Esophagus (tissue), 2 donors: ENCODE measurements at regions not wholly inside any gene's neighbourhood (a gene's known extent, or its start where the extent isn't known, plus 50 kb on each side); places are given as distances from the start of the nearest gene placed in this dataset.
"Not testable (repeated sequence)": the region's sequence is repeated elsewhere in the genome, so short reads cannot be mapped to it uniquely, and the experiment has no call there.

Experiments
- H3K27ac ChIP-seq, 2 donors: one replicate each; pipeline ENCODE4 v1.5.1; 2013; ENCODE audit warnings: low read depth in 2 of 2, mild to moderate bottlenecking in 2 of 2, inconsistent platforms in 1 of 2, low read length in 1 of 2, moderate library complexity in 1 of 2
- H3K27me3 ChIP-seq, 2 donors: one replicate each; pipeline ENCODE4 v1.6.1; 2013; ENCODE audit warnings: low read length in 2 of 2, control low read depth in 1 of 2, mild to moderate bottlenecking in 1 of 2; ENCODE audit not compliant: insufficient read depth in 2 of 2, control insufficient read depth in 1 of 2
- H3K36me3 ChIP-seq, 2 donors: one replicate each; pipeline ENCODE4 v1.6.1; 2013; ENCODE audit warnings: low read length in 1 of 2; ENCODE audit not compliant: control insufficient read depth in 2 of 2, insufficient read depth in 2 of 2
- H3K4me1 ChIP-seq, 2 donors: one replicate each; pipeline ENCODE4 v1.6.1; 2013; ENCODE audit warnings: low read length in 1 of 2; ENCODE audit not compliant: control insufficient read depth in 2 of 2, insufficient read depth in 2 of 2
- H3K4me3 ChIP-seq, 2 donors: one replicate each; pipeline ENCODE4 v1.5.1; 2013; ENCODE audit warnings: low read length in 2 of 2, mild to moderate bottlenecking in 2 of 2, low read depth in 1 of 2, moderate library complexity in 1 of 2
- H3K9me3 ChIP-seq, 2 donors: one replicate each; pipeline ENCODE4 v1.6.1; 2013; ENCODE audit warnings: mild to moderate bottlenecking in 2 of 2, low read depth in 1 of 2, low read length in 1 of 2, moderate library complexity in 1 of 2; ENCODE audit not compliant: control insufficient read depth in 2 of 2, insufficient read depth in 1 of 2
- WGBS, 2 donors: extraction: QIAGEN DNeasy Blood & Tissue Kit; methylation state at CpG; one replicate each; pipeline ENCODE4 v1.1.7; 2013; 5-methylcytosine and 5-hydroxymethylcytosine counted together
- donor health status: healthy with polysubstance abuse.
- donor health status: Bipolar disorder and iron deficiency.

- Histone ChIP-seq H3K4me1 (no peaks in the 10 kb centered on the region), H3K4me3 (no peak overlapping the region)
- WGBS, 2 donors, result 18 to 39% methylated on average over 1 of the region's 1 CpG
Observed at GRCh38 chr3:22728406-22728805, 474.7 kb upstream of the UBE2E2 start.

GRCh38 chr3:22729212-22729611 is 473.9 kb upstream of the UBE2E2 start:
- Histone ChIP-seq H3K4me1 (no peaks in the 10 kb centered on the region), H3K4me3 (no peak overlapping the region), H3K9me3 (no peaks in the 10 kb centered on the region), H3K27ac (no peak overlapping the region), H3K27me3 (no peaks in the 10 kb centered on the region), H3K36me3 (no peaks in the 10 kb centered on the region)
- WGBS, 2 donors, result 77 to 80% methylated on average over 5 of the region's 5 CpGs

More at GRCh38 chr3:22728406-22728805, 474.7 kb upstream of the UBE2E2 start:
- H3K36me3 ChIP-seq, result no peaks in the 10 kb centered on the region
- H3K9me3 ChIP-seq, result no peaks in the 10 kb centered on the region
- H3K27me3 ChIP-seq, result no peaks in the 10 kb centered on the region
- no peak overlapping the region for H3K27ac ChIP-seq

DNA sequence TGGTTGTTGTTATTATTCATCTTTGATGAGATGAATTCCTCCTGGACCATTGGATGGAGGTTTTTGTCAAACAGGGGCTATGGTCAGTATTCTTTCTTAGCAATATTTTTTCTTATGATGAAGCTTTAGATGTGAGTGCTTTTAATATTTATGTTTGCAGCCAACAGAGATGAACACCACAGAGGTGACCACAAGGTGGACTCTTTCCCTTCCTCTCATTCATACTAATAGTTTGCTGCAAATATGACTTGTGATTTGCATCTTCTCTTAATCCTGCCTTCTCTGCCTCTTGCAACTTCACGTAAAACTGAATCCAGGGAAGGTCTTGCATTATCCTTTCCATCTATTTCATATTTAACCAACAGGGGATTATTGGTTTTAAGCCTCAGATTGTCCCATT is 473.1 kb upstream of the UBE2E2 start:
- Histone ChIP-seq H3K4me1 (no peaks in the 10 kb centered on the region), H3K9me3 (no peaks in the 10 kb centered on the region), H3K27me3 (no peaks in the 10 kb centered on the region), H3K36me3 (no peaks in the 10 kb centered on the region), H3K27ac (no peak overlapping the region), H3K4me3 (no peak overlapping the region)
- 49 to 63% methylated on average over 1 of the region's 1 CpG for WGBS, 2 donors

GRCh38 chr3:22730701-22731100 is 472.4 kb upstream of the UBE2E2 start:
- no peaks in the 10 kb centered on the region for H3K9me3 ChIP-seq
- no peaks in the 10 kb centered on the region for H3K4me1 ChIP-seq
- 76 to 81% methylated on average over 1 of the region's 1 CpG for WGBS, 2 donors
- H3K4me3 ChIP-seq, result no peak overlapping the region
- H3K36me3 ChIP-seq, result no peaks in the 10 kb centered on the region
- H3K27ac ChIP-seq, result no peak overlapping the region
- no peaks in the 10 kb centered on the region for H3K27me3 ChIP-seq

- H3K4me3 ChIP-seq, result no peak overlapping the region
- WGBS, 2 donors, result 47 to 52% methylated on average over 1 of the region's 1 CpG
- no peaks in the 10 kb centered on the region for H3K27me3 ChIP-seq
- no peak overlapping the region for H3K27ac ChIP-seq
- no peaks in the 10 kb centered on the region for H3K9me3 ChIP-seq
- H3K36me3 ChIP-seq, result no peaks in the 10 kb centered on the region
- no peaks in the 10 kb centered on the region for H3K4me1 ChIP-seq
Observed at GRCh38 chr3:22731901-22732300, 471.2 kb upstream of the UBE2E2 start.

DNA sequence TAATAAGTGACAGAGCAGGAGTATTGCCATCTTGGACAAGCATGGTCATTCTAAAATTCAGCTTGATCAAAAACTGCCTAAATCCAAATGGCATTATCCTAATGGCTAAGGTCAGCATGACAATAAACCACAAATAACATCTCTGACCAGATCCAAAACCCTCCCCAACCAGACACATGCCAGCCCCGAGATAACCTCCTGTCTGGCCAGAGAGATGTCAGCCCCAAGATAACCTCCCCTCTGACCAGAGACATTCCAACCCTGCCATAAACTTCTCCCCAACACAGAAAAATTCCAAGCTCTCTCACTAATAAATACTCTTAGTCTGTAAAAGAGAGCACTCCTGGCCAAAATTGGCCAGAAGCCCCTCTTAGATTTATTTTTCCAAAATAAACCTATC is 470.5 kb upstream of the UBE2E2 start:
- H3K36me3 ChIP-seq, result no peaks in the 10 kb centered on the region
- no peak overlapping the region for H3K4me3 ChIP-seq
- no peaks in the 10 kb centered on the region for H3K9me3 ChIP-seq
- no peaks in the 10 kb centered on the region for H3K4me1 ChIP-seq
- H3K27me3 ChIP-seq, result no peaks in the 10 kb centered on the region
- 47 to 52% methylated on average over 1 of the region's 1 CpG for WGBS, 2 donors
- no peak overlapping the region for H3K27ac ChIP-seq

DNA sequence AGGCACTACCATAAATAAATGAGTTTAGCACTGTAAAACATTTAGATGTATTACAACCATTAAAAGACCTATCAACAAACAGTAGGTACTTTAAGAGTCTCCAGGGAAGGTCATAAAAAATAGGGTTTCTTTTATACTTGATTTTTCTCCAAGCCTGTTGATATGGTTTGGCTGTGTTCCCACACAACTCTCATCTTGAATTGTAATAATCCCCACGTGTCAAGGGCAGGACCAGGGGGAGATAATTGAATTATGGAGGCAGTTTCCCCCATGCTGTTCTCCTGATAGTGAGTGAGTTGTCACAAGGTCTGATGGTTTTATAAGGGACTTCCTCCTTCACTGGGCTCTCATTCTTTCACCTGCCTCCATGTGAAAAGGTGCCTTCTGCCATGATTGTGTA is 468.9 kb upstream of the UBE2E2 start:
- 13 to 14% methylated on average over 1 of the region's 1 CpG for WGBS, 2 donors
- Histone ChIP-seq H3K4me3 (no peak overlapping the region), H3K4me1 (no peaks in the 10 kb centered on the region), H3K27ac (no peak overlapping the region), H3K27me3 (no peaks in the 10 kb centered on the region), H3K36me3 (no peaks in the 10 kb centered on the region), H3K9me3 (no peaks in the 10 kb centered on the region)

DNA sequence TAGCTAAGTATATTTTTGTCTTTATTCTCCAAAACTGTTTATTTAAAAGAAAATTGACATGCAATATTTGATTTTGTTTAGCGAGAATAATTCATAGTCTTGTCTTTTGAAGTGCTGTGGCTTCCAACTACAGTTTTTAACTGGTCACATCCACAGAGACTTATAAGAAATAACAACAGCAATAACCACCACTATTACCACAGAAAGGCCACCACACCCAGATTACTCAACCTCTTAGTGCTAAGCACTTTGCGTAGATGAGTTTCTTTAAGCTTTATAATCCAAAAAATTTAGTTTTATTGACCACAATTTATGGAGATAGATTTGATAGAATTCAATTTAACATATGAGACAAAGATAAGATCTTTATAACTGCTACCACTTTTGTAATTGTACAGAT is 468.4 kb upstream of the UBE2E2 start:
- 73 to 75% methylated on average over 2 of the region's 2 CpGs for WGBS, 2 donors
- no peak overlapping the region for H3K27ac ChIP-seq

GRCh38 chr3:22735373-22735772 is 467.8 kb upstream of the UBE2E2 start:
- no peaks in the 10 kb centered on the region for H3K36me3 ChIP-seq
- H3K9me3 ChIP-seq, result no peaks in the 10 kb centered on the region
- no peak overlapping the region for H3K27ac ChIP-seq
- H3K27me3 ChIP-seq, result no peaks in the 10 kb centered on the region
- no peak overlapping the region for H3K4me3 ChIP-seq
- H3K4me1 ChIP-seq, result no peaks in the 10 kb centered on the region

More for the DNA sequence above, 468.4 kb upstream of the UBE2E2 start:
- H3K36me3 ChIP-seq, result no peaks in the 10 kb centered on the region
- no peaks in the 10 kb centered on the region for H3K4me1 ChIP-seq
- H3K4me3 ChIP-seq, result no peak overlapping the region
- no peaks in the 10 kb centered on the region for H3K27me3 ChIP-seq
- no peaks in the 10 kb centered on the region for H3K9me3 ChIP-seq

- H3K9me3 ChIP-seq, H3K4me1 ChIP-seq, H3K36me3 ChIP-seq, H3K27ac ChIP-seq, H3K4me3 ChIP-seq, H3K27me3 ChIP-seq: not testable (repeated sequence)
- WGBS, 2 donors, result 87% methylated on average over 22 of the region's 22 CpGs
Observed at GRCh38 chr3:22743386-22743785, 459.7 kb upstream of the UBE2E2 start.
